Upper lobe of right lung (tissue), 1 donor: ENCODE measurements at regions not wholly inside any gene's neighbourhood (a gene's known extent, or its start where the extent isn't known, plus 50 kb on each side); places are given as distances from the start of the nearest gene placed in this dataset.

Experiments used
- ATAC-seq: fragments of 200-7000 bp; cut with Tn5 transposase; one replicate; pipeline ENCODE4 v1.9.1; 2020; ENCODE audit warnings: mild to moderate bottlenecking, moderate library complexity
- DNase-seq: peaks from one replicate; pipeline ENCODE4 v3.0.0-alpha.2; 2020
- H3K27ac ChIP-seq: fragments of 200-600 bp; one replicate; pipeline ENCODE4 v1.8.0; 2022
- H3K27me3 ChIP-seq: fragments of 200-600 bp; one replicate; pipeline ENCODE4 v1.8.0; 2022; ENCODE audit warnings: mild to moderate bottlenecking
- H3K36me3 ChIP-seq: fragments of 200-600 bp; one replicate; pipeline ENCODE4 v1.8.0; 2022
- H3K4me1 ChIP-seq: fragments of 200-600 bp; one replicate; pipeline ENCODE4 v1.8.0; 2022
- H3K4me3 ChIP-seq: fragments of 200-600 bp; one replicate; pipeline ENCODE4 v1.8.0; 2022; ENCODE audit warnings: mild to moderate bottlenecking
- H3K9me3 ChIP-seq: fragments of 200-600 bp; one replicate; pipeline ENCODE4 v1.8.0; 2022
- intact Hi-C: fragments of 100-400 bp; cut with DNase I; formaldehyde crosslinking; loops from one replicate; pipeline ENCODE4 v1.11.0; 2022
- TF ChIP-seq, protein P1 (sequence below): fragments of 200-600 bp; IDR thresholded peaks from one replicate; pipeline ENCODE4 v1.8.0; 2022; ENCODE audit warnings: antibody characterized with exemption
- donor health status: DM: no; HTN: yes; CAD: no; lungs with severe emphysema.

DNA sequence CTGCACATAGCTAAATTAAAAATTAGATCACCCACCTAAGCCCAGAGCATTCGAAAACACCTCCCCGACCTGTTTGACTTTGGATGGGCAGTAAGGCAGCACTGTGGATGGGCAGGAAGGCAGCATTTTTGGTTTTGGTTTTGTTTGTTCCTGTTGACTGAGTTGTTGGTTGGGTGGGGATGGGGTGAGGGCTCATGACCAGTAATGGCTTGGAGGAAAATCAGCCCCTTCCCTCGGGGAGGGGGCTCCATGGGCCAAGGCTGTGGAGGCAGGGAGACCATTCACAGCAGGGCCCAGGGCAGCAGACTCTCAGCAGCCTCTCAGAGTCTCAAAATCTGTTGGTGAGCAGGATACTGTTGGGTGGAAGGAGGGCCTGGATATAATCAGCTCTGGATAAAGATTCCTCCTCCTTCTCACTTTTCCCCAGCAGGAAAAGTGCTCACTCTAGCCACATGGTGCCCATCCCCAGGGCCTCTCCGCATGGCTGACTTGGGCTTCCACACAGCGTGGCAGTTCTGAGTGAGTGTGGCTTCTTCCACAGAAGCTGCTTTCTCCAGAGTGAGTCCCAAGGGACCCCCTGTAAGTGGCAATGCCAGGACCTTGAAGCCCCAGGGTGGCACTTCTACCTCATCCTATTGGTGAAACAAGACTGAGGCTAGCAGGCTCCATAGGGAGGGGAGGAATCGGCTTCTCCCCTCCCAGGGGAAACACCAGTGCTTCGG lies 1491.2 kb downstream of the BRD1 start:
- no peaks in the 10 kb centered on the region for H3K36me3 ChIP-seq
- no peaks in the 10 kb centered on the region for H3K9me3 ChIP-seq
- peaks cover 8% of the 10 kb centered on the region for H3K27me3 ChIP-seq
- TF ChIP-seq, protein P1, sequence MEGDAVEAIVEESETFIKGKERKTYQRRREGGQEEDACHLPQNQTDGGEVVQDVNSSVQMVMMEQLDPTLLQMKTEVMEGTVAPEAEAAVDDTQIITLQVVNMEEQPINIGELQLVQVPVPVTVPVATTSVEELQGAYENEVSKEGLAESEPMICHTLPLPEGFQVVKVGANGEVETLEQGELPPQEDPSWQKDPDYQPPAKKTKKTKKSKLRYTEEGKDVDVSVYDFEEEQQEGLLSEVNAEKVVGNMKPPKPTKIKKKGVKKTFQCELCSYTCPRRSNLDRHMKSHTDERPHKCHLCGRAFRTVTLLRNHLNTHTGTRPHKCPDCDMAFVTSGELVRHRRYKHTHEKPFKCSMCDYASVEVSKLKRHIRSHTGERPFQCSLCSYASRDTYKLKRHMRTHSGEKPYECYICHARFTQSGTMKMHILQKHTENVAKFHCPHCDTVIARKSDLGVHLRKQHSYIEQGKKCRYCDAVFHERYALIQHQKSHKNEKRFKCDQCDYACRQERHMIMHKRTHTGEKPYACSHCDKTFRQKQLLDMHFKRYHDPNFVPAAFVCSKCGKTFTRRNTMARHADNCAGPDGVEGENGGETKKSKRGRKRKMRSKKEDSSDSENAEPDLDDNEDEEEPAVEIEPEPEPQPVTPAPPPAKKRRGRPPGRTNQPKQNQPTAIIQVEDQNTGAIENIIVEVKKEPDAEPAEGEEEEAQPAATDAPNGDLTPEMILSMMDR = no peak
- H3K4me3 ChIP-seq = no peak overlapping the region
- intact Hi-C loops = no loop called here
- no peaks in the 10 kb centered on the region for H3K4me1 ChIP-seq
- no peak overlapping the region for H3K27ac ChIP-seq
- ATAC-seq (no peak), DNase-seq (no peak)

DNA sequence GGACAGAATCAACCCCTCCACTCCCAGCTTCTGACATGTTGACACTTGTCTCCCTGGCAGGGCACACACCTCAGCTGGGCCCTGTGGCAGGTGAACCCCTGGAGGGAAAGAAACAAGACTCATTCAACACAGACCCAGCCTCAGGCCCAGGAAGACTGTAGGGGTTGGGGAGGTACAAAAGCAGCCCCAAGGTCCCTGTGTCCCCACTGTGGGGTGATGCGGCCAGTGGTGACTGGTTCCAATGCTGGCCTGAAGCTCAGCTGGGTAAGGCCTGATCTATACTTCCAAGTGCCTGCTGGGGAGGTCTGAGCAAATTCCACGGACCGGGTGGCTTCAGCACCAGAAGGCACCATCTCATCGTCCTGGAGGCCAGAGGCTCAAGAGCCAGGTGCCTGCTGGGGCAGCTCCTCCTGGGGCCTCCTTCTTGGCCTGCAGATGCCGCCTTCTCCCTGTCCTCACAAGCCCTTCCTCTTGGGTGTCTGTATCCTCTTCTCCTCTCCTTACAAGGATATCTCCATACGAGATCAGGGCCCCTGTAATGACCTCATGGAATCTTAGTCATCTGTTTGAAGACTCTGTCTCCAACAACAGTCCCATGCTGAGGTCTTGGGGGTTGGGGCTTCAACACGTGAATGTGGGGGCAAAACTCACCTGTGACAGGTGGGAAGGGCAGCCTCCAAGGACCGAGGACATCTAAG lies 1492.1 kb downstream of the BRD1 start:
- no peak overlapping the region for H3K4me3 ChIP-seq
- peaks cover 8% of the 10 kb centered on the region for H3K27me3 ChIP-seq
- no peaks in the 10 kb centered on the region for H3K4me1 ChIP-seq
- no peak for DNase-seq
- H3K9me3 ChIP-seq = no peaks in the 10 kb centered on the region
- H3K36me3 ChIP-seq = no peaks in the 10 kb centered on the region
- TF ChIP-seq, protein P1 = no peak
- intact Hi-C loops = no loop called here
- no peak overlapping the region for H3K27ac ChIP-seq
- ATAC-seq = no peak

GRCh38 chr22:48334971-48335370 lies 1492.7 kb downstream of the BRD1 start:
- Histone ChIP-seq H3K4me1 (no peaks in the 10 kb centered on the region), H3K9me3 (no peaks in the 10 kb centered on the region), H3K27me3 (peaks cover 6% of the 10 kb centered on the region), H3K36me3 (no peaks in the 10 kb centered on the region), H3K4me3 (no peak overlapping the region), H3K27ac (no peak overlapping the region)
- intact Hi-C loops = no loop called here
- ATAC-seq (no peak), DNase-seq (no peak)
- TF ChIP-seq, protein P1 = no peak

- Histone ChIP-seq H3K4me3 (no peak overlapping the region), H3K4me1 (no peaks in the 10 kb centered on the region), H3K36me3 (no peaks in the 10 kb centered on the region), H3K27me3 (no peaks in the 10 kb centered on the region), H3K27ac (no peak overlapping the region), H3K9me3 (no peaks in the 10 kb centered on the region)
- ATAC-seq (no peak), DNase-seq (no peak)
- intact Hi-C loops = no loop called here
- TF ChIP-seq, protein P1 = no peak
Measured at GRCh38 chr22:48333816-48334735, 1493.6 kb downstream of the BRD1 start.

- Histone ChIP-seq H3K27me3 (no peaks in the 10 kb centered on the region), H3K36me3 (no peaks in the 10 kb centered on the region), H3K27ac (no peak overlapping the region), H3K4me3 (no peak overlapping the region), H3K9me3 (no peaks in the 10 kb centered on the region), H3K4me1 (no peaks in the 10 kb centered on the region)
- TF ChIP-seq, protein P1 = no peak
- DNase-seq (no peak), ATAC-seq (no peak)
- intact Hi-C loops = no loop called here
Measured at GRCh38 chr22:48333323-48333763, 1494.3 kb downstream of the BRD1 start.
